ENCODE measurements at regions not wholly inside any gene's neighbourhood (a gene's known extent, or its start where the extent isn't known, plus 50 kb on each side); places are given as distances from the start of the nearest gene placed in this dataset.
"Not testable (repeated sequence)": the region's sequence is repeated elsewhere in the genome, so short reads cannot be mapped to it uniquely, and the experiment has no call there.

DNA sequence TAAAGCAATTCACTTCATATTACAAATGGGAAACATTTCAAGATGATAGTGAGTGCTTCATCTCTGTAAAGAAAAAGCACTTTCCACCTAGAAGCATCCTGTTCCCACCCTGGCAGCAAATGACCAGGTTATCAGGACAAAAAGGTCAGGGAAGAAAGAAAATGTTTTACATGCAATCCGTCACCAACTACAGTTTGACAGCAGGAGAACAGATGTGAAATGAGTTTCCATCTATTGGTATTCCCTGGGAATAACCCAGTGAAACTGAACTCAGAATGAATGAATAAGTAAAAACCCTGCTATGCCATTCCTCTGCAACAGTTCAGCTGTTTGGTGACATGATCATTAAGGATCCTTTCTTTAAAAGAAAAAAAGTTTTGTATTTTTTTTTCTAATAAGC, 67.6 kb downstream of the HTR1A start:
- no peak for DNase-seq (ENCODE audit: low read depth in 2 of 2)

DNA sequence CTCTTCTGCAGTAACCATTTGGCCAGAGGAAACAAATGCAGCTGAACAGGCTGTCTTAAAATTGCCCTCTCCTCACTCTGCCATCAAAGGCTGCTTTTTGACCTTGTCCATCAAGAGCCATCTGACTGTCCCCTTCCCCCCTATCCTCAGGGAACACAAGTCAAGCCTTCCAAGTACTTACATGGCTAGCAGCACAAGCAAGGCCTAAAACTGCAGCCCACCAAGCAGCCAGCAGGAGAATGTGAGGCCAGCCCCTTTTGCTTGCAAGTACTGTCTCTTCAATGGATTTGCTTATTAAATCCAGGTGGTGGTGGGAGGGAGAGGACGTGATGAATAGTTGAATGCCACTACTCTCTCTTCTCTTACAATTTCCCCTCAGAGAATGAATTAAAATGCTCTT, 83.5 kb downstream of the HTR1A start:
- DNase-seq (ENCODE audit: low read depth in 2 of 2), result no peak

DNA sequence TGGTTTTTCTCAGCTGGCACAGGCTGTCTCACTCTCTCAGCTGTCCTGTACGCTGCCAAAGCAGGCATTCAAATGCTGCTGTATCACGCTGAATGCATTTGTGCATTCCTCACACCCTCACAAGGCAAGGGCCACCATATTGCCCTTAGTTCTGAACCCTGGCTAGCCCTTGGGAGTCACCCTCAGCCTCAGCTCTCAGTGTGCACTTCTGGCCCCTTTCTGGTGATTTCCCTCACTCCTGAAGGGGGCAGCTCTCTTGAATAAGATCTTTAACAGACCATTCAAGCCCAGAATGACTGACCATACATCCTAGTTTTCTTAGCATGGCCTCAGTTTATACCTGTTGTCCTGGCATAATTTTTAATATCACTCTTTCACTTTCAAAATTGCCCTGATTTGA, 84.3 kb downstream of the HTR1A start:
- DNase-seq (ENCODE audit: low read depth in 2 of 2), result no peak

DNA sequence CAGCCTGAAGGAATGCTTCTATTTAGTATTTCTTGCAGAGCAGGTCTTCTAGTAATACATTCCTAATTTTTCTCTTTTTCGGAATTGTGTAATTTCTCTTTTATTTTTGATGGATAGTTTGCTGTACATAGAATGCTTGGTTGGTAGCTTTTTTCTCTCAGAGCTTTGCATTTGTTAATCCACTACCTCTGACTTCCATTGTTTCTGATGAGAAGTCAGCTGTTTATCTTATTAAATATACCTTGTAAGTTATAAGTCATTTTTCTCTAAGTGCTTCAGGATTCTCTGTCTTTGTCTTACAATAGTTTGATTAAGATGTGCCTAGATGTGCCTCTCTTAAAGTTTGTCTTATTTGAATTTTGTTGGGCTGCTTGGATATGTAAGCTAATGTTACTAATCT, 101.9 kb downstream of the HTR1A start:
- no peak for DNase-seq (ENCODE audit: low read depth in 2 of 2)

DNA sequence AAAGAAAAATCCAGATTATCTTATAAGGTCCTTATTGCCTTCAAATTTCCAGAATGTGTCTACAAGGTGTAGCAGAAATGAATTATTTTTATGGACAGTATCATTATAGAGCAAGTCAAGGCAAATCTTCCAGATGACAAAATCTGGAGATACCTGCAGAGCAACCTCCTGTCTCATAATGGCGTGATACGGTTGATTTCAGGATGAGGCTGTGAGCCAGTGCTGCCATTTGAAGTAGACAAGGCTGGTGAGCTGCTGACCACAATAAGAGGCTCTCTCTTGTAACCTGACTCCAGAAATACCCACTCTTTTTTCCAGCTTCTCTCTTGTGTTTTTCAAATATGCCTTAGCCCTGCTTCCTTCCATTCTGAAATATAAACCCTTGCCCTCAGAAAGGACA, 108.2 kb downstream of the HTR1A start:
- no peak for DNase-seq (ENCODE audit: low read depth in 2 of 2)

DNA sequence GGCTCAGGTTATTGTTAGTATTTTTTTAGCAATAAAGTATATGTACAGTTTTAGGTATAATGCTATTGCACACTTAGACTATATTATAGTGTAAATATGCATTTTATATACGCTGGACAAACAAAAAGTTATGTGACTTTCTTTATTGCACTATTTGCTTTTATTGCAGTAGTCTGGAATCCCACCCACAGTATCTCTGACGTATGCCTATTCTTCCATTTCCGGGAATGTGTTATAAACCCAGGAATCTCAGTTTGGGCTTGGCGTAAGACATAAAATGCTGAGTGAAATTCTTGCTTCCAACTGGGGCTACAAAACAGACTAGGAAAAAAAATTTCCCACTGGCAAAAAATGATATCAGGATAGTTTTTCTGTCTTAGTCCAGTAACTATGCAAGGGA, 119.1 kb downstream of the HTR1A start:
- DNase-seq (ENCODE audit: low read depth in 2 of 2), result no peak

DNA sequence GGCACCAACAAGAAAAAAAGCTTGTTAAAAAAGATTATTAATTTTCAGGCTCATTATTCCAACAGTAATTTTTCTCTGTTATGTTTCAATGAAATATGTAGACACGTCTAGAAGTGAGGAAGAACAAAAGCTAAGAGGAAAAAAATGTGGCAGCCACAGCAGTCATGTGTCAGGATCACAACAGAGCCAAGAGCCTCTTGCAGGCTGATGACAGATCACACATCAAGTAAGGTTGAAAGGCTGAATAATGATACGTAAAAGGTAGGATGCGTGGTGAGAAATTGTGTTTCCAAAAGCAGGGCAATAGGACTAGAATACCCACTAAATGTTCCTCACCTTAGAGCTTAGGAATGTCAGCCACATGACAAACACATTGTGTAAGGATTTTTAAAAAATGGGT, 124.8 kb downstream of the HTR1A start:
- no peak for DNase-seq (ENCODE audit: low read depth in 2 of 2)

DNA sequence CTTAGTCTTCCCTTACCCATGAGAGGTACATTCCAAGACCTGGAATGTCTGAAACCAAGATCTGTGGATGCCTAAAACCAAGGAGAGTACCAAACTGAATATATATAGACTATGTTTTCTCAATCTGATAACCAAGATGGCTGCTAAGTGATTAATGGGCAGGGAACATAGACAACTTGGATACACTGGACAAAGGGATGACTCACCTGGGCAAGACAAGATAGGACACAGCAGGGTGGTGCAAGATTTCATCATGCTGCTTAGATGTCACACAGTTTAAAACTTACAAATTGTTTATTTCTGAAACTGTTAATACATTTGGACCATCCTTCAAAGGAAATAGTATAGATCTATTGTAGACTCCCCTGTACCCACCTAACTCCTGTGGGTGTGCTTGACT, 130.9 kb downstream of the HTR1A start:
- no peak for DNase-seq (ENCODE audit: low read depth in 2 of 2)

DNA sequence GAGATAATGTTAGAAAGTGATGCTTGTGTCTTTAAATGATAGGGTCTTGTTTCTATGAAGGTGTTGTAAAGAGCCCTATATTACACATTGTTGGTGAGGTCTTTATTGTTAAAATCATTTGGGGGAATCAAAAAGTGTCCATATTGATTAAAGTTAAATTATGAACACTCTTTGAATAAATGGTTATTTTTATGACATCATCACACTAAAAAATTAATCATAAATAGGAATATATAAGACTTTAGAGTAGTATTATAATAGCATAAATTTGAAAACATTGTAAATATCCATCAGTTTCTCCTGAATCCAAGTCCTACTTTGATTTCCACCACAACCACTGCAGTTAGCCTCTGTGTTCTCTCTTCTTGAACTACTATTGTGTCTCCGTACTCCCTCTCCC, 136.3 kb downstream of the HTR1A start:
- no peak for DNase-seq (ENCODE audit: low read depth in 2 of 2)

DNA sequence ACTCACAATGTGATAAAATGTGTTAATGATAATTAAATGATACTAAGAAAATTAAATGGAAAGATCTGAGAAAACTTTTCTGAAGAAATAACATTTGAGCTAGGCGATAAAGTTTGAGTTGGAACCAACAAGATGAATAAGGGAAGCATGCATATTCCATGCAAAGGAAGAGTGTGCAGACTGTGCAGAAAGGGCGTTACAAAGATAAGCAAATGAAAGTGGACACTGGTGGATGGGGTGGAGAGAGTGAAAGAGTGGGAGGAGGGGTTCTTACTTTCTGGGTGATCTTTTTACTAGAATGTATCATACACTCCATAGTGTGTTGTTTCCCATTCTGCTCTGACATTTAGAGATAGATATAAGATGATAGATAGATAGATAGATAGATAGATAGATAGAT, 138.7 kb downstream of the HTR1A start:
- DNase-seq (ENCODE audit: low read depth in 2 of 2), result no peak

DNA sequence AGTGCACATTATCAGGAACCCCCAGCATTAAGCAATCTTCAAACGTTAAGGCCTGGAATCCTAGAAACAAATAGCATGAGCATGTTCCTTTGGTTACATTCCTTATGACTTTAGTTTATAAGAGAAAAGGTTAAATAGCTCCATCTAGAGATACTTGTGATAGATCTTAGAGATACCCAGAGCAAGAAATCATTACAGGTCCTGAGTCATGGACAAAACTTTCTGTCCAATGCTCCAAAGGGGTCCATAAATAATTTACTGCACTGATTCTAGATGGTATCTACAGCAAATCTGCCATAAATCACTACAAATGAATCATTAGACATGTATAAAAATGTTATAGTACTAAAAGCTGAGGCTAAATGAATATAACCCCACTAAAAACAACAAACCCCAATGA, 139.6 kb downstream of the HTR1A start:
- no peak for DNase-seq (ENCODE audit: low read depth in 2 of 2)

DNA sequence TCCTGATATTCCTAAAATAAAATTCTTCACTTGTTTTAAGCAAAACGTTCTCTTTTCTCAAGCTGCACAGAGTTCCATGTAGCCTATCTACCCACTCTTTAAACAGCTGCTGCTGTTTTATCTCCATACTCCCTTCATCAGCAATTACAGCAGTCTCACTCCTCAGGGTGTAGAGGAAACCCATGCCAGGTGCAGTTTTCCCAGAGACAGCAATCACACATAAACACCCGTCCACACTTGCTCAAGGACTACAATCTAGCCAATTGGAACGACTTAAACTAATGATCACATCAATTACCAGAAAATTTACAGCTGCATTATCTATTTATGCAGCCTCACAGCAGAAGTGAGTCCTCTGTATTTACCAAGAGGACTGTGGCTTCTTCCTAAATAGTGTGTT, 141.7 kb downstream of the HTR1A start:
- DNase-seq (ENCODE audit: low read depth in 2 of 2), result no peak

DNA sequence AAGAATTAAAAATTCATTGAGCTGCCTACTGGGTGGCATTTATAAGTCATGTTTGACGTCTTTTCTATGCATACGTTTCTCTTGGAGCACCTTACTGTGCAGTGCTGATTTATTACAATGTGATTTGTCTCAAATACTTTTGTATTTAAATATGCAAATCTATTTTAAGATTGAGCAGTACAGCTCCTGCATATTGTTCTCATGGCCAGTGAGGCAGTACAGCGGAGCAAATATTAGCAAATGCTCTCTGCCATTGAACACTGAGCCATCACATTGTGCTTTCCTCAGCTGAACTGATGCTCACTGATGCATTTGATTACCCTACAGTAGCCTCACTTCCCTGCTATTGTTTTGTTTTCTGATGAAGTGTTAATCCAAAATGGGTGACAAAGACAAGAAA, 149.6 kb downstream of the HTR1A start:
- DNase-seq (ENCODE audit: low read depth in 2 of 2), result no peak

DNA sequence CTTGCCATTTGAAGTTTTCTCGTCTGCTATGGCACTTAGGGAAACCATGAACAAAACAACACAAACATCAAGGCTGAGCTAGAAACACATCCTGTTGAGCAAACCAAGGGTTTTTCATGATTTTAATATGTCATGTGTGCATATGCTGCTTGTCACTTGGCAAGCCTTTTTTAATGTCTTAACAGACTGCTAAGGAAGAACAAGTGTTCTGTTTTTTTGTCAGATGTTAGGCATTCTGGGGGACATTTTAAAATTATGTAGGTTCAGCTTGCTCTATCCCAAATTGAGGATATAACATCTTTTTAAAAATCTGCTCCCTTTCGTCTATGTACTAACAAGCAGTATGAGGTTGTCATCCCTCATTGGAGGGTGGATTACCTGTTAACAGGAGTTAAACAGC, 150.3 kb downstream of the HTR1A start:
- DNase-seq (ENCODE audit: low read depth in 2 of 2), result no peak

DNA sequence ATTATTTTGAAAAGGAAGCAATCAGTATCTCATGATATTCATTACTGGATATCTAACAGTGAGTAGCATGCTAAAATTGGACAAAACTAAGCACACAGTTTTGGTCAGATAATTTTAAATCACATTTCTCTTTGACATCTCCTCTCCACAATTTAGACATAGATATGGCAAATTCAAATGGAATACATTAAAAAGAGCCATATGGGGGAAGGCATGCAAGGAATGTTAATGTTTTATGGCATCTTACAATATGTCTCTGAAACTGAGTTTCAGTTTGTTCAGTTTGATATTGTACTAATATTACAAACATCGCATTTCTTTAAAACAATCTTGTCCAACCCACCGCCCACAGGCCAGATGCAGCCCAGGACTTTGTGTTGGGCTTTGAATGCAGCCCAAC, 151.0 kb downstream of the HTR1A start:
- DNase-seq (ENCODE audit: low read depth in 2 of 2), result no peak

DNA sequence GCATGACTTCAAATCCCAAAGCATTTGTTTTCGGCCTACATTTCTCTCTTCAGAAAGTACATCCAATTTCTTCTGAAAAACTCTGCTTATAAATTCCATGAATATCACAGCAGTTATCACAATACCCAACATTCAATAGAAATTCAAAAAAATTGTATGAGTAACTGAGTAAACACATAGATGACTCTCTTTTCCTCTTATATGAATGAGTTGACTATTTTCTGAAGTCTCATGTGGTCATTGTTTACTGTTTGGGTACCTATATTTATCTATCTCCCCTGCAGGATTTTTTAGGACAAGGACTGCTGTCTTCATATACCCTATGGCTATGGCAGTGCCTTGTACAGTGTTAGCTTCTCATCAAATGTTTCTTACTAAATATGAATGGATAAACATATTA, 157.1 kb downstream of the HTR1A start:
- DNase-seq (ENCODE audit: low read depth in 2 of 2), result no peak

DNA sequence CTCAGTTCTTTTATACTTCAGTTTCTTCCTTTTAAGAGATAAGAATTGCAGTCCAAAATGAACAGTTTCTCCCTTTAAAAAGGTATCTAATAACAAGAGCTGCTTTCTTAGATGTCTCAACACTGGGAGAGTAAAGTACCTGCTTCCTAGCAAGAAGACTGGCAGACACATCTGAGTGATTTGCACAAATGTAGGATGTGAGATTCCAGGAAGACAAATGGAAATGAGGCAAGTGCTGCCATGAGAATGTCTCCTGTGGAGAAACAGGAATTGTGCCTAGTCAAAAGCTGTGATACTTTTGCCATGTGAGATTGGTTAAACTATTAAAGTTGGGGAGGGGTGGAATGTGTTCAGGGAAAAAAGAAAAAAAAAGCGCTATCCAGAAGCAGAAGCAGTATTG, 159.1 kb downstream of the HTR1A start:
- DNase-seq (ENCODE audit: low read depth in 2 of 2), result no peak

DNA sequence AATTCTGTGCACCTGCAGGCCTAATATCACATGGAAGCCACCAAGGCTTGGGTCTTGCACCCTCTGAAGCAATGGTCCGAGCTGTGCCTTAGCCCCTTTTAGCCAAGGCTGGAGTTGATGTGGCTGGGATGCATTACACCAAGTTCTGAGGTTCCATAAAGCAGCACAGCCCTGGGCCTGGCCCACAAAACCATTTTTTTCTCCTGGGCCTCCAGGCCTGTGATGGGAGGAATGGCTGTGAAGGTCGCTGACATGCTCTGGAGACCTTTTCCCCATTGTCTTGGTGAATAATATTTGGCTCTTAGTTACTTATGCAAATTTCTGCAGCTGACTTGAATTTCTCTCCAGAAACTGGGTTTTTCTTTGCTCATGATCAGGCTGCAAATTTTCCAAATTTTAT, 167.3 kb downstream of the HTR1A start:
- no peak for DNase-seq (ENCODE audit: low read depth in 2 of 2)

DNA sequence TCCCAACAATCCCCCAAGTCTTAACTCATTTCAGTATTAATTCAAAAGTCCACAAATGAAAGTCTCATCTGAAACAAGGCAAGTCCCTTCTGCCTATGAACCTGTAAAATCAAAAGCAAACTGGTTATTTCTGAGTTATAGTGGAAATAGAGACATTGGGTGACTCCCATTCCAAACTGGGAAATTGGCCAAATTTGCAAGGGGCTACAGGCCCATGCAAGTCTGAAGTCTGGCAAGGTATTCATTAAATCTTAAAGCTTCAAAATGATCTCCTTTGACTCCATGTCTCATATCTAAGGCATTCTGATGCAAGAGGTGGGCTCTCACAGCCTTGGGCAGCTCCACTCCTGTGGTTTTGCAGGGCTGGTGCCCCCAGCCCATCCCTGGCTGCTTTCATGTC, 167.9 kb downstream of the HTR1A start:
- DNase-seq (ENCODE audit: low read depth in 2 of 2), result no peak

DNA sequence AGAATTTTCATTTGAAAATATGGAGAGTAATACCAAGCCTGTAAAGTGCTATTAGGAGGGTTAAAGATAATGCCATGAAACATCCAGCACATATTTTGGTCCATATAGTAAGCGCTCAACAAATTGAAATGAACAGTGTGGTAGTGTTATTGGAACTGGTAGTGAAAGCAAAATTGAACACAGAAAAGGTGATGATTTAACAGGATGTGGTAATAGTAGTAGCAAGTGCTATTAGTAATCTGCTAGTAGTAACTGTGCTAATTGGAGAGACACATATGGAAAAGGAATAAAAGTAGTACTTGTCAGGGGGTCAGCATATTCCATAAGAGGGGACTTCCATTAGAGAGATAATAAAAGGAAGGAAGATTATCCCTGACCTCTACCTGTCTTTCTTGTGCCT, 187.3 kb downstream of the HTR1A start:
- no peak for DNase-seq (ENCODE audit: low read depth in 2 of 2)

DNA sequence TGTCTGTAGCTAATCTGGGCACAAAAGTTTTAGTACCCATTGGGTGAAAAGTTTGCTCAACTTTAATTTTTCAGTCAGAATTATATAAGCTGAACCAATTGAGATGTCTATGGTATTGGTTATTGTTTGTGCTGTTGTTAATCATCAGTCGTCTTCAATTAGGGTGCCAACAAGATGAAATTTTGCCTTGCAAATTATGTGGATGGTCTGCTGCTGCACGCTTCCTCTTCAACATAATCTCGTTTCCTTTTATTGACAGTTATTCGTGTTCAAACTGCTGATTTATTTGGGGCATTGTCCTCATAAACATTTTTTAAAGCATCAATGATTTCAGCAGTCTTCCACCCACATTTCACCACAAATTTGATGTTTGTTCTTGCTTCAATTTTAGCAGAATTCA, 194.0 kb downstream of the HTR1A start:
- DNase-seq (ENCODE audit: low read depth in 2 of 2), result no peak

DNA sequence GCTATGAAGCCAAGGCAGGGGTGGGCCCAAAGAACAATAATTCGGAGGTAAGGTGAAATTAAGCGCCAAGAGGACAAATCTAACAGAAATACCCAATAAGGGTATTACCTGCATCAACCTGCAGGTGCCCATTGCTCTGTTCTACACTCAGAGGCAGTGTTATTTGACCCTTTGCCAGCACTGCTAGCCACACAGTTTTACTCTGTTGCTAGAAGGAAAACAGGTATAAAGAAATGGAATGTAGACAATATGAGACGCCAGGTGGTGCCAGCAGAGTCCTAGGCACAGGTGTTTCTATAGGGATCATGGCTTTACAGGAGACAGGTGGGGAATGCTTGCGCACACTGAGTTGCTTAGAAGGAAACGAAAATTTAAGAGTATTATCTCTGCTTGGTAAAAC, 201.3 kb downstream of the HTR1A start:
- DNase-seq (ENCODE audit: low read depth in 2 of 2), result no peak

DNA sequence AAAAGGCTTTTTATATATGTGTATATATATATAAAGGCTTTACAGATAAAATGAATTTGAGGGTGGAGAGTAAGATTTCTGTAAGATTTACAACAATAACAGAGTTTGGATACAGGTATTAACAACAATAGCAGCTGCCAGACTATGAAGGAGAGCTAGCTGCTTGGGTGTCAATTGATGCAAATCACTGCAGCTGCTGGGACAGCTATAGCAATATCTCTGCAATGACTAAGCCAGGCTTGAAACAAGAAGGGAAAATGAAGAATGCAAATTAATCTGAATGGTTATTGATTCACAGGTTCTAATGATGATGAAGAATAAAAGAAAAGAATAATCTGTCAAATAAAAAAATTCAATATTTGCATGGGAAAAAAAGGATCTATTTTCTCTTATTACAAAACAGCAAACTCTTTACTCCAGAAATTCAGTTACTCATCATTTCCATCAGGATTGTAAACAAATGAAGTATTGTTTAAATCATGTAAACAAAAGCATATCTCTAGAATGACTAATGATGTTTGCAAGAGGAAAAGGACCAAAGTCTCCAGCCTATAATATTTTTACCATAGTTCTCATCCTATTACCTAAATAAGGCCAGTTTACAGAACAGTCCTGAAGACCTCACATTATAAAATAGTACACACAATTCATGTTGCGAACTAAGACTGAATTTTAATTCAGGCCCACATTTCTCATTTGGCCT, 219.0 kb downstream of the HTR1A start:
- no peak for DNase-seq (ENCODE audit: low read depth in 2 of 2)

DNA sequence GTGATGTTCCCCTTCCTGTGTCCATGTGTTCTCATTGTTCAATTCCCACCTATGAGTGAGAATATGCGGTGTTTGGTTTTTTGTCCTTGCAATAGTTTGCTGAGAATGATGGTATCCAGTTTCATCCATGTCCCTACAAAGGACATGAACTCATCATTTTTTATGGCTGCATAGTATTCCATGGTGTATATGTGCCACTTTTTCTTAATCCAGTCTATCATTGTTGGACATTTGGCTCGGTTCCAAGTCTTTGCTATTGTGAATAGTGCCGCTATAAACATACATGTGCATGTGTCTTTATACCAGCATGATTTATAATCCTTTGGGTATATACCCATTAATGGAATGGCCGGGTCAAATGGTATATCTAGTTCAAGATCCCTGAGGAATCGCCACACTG, 229.4 kb downstream of the HTR1A start:
- DNase-seq (ENCODE audit: low read depth in 2 of 2), result not testable (repeated sequence)

DNA sequence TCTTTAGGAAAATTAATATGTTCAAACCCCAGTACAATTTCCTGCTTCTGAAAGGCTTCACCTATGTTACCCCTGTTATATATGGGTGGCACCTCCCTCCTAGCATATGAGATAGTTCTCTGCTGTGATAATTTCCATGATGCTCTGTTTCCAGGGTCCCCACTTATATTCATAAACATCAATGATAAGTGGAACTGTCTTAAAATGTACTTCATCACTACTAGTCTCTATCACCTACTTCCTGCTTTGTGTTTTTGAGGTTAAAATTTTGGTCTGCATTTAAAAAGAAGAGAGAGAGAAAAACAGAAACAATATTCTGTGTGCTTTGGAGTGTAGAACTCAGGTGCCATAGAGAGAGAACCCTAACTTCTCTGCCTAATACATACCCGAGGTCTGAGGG, 234.7 kb downstream of the HTR1A start:
- DNase-seq (ENCODE audit: low read depth in 2 of 2), result no peak
